ENCODE measurements at regions not wholly inside any gene's neighbourhood (a gene's known extent, or its start where the extent isn't known, plus 50 kb on each side); places are given as distances from the start of the nearest gene placed in this dataset.

DNA sequence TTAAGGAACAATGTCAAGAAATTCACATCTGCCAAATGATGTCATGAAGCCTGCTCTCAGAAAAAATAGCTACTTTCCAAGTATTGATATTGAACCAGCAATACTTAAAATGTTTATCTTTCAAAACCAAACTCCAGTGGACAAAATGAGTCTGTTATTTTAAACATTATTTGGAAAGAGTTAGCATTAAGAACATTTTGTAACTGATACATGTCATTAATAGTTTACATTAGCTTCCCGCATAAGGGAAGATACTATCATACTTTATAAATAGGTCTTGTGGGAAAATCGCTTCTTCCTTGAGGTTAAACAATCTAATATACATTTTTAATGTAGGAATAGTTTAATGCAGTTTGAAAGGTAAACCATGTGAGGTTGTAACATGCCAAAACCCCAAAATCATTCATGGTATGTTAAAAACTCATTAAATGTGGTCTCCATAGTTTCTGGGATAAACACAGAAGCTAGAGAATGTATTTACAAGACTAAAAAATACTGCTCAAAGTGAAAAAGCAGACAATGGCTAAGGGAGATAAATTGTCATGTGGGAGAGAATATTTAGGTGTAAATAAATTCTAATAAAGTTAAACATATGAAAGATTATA lies 73.4 kb upstream of the ATP2B1 start:
- Histone ChIP-seq H3K27me3 (ENCODE audit: insufficient read depth, low read length) (no peaks in the 10 kb centered on the region), H2BK5ac (ENCODE audit: insufficient read length, low read length) (no peak overlapping the region), H4K8ac (replicated peaks; ENCODE audit: insufficient read length, low read depth, low read length) (no peak overlapping the region), H2BK15ac (ENCODE audit: low read depth, low read length) (no peak overlapping the region), H3K79me1 (ENCODE audit: insufficient read depth, low read depth, low read length, poor library complexity, severe bottlenecking) (no peaks in the 10 kb centered on the region), H2BK20ac (ENCODE audit: low read depth, low read length, poor library complexity, severe bottlenecking) (no peak overlapping the region), H2AK5ac (ENCODE audit: insufficient read length, low read length) (no peak overlapping the region), H3K14ac (ENCODE audit: insufficient read depth, low read length) (no peak overlapping the region), H4K91ac (ENCODE audit: insufficient read length, low read depth, low read length) (no peak overlapping the region), H4K20me1 (ENCODE audit: control insufficient read depth, insufficient read depth, insufficient read length) (no peaks in the 10 kb centered on the region), H2AFZ (ENCODE audit: low read length) (no peak overlapping the region), H3K27ac (ENCODE audit: insufficient read length, low read depth, low read length) (no peak overlapping the region), H3K18ac (ENCODE audit: insufficient read length, low read depth, low read length) (no peak overlapping the region), H3K23ac (ENCODE audit: insufficient read length, low read depth, low read length) (no peak overlapping the region), H4K5ac (ENCODE audit: insufficient read length, low read depth, low read length) (no peak overlapping the region), H3K9ac (ENCODE audit: extremely low read depth, insufficient read length, low read length) (no peak overlapping the region), H3T11ph (ENCODE audit: low read length) (no peak overlapping the region), H3K9me3 (ENCODE audit: control insufficient read depth, low read depth, low read length) (peaks cover 4% of the 10 kb centered on the region), H2BK12ac (ENCODE audit: insufficient read length, low read depth, low read length) (no peak overlapping the region), H2BK120ac (ENCODE audit: low read depth, low read length, poor library complexity, severe bottlenecking) (no peak overlapping the region), H3K23me2 (ENCODE audit: insufficient read length, low read depth, low read length, poor library complexity, severe bottlenecking) (no peaks in the 10 kb centered on the region), H3K79me2 (ENCODE audit: insufficient read depth, low read length) (no peaks in the 10 kb centered on the region), H3K4me1 (ENCODE audit: insufficient read depth, low read length) (no peaks in the 10 kb centered on the region), H3K4me2 (ENCODE audit: insufficient read depth, insufficient read length, low read length) (no peak overlapping the region), H3K56ac (ENCODE audit: insufficient read length, low read depth, low read length) (no peak overlapping the region), H3K4ac (ENCODE audit: low read depth, low read length) (no peak overlapping the region)
- peaks cover 4 to 17% (median 15%) of the 10 kb centered on the region in 3 experiments; a peak in 5 of 7 replicates for H3K36me3 Mint-ChIP-seq (ENCODE audit: insufficient read depth in 1 of 3, low read depth in 3 of 3)
- H3K9me3 Mint-ChIP-seq = peaks cover 16 to 18% of the 10 kb centered on the region in 2 experiments
- DNase-seq = no peak
- no peak overlapping the region for H3K4me3 Mint-ChIP-seq
- WGBS (ENCODE audit: extremely low coverage, insufficient read length, low lambda C conversion rate) = no CpG with 5 or more reads among the region's 2 CpGs
- H3K4me1 Mint-ChIP-seq = peaks cover 4 to 5% of the 10 kb centered on the region in 2 experiments
- no peaks in the 10 kb centered on the region for H3K27me3 Mint-ChIP-seq (ENCODE audit: low read depth)
- H3K27ac Mint-ChIP-seq = no peak overlapping the region
- TF ChIP-seq, protein P1, sequence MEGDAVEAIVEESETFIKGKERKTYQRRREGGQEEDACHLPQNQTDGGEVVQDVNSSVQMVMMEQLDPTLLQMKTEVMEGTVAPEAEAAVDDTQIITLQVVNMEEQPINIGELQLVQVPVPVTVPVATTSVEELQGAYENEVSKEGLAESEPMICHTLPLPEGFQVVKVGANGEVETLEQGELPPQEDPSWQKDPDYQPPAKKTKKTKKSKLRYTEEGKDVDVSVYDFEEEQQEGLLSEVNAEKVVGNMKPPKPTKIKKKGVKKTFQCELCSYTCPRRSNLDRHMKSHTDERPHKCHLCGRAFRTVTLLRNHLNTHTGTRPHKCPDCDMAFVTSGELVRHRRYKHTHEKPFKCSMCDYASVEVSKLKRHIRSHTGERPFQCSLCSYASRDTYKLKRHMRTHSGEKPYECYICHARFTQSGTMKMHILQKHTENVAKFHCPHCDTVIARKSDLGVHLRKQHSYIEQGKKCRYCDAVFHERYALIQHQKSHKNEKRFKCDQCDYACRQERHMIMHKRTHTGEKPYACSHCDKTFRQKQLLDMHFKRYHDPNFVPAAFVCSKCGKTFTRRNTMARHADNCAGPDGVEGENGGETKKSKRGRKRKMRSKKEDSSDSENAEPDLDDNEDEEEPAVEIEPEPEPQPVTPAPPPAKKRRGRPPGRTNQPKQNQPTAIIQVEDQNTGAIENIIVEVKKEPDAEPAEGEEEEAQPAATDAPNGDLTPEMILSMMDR (conservative IDR thresholded peaks at IDR 0.05) = no peak

All from H9 (cell line).